HG03066 (cell line): ENCODE measurements at regions not wholly inside any gene's neighbourhood (a gene's known extent, or its start where the extent isn't known, plus 50 kb on each side); places are given as distances from the start of the nearest gene placed in this dataset.
"Not testable (repeated sequence)": the region's sequence is repeated elsewhere in the genome, so short reads cannot be mapped to it uniquely, and the experiment has no call there.

ENCODE experiments used
- ATAC-seq: cut with Tn5 transposase; IDR thresholded peaks from one replicate; pipeline ENCODE4 v1.9.1; 2021; ENCODE audit warnings: low read depth; ENCODE audit not compliant: unreplicated experiment

- ATAC-seq: not testable (repeated sequence)
These were observed 144.7 kb upstream of the CRYM start for GRCh38 chr16:21422824-21423223.

- not testable (repeated sequence) for ATAC-seq
These were observed 126.6 kb upstream of the CRYM start for GRCh38 chr16:21404699-21405098.

DNA sequence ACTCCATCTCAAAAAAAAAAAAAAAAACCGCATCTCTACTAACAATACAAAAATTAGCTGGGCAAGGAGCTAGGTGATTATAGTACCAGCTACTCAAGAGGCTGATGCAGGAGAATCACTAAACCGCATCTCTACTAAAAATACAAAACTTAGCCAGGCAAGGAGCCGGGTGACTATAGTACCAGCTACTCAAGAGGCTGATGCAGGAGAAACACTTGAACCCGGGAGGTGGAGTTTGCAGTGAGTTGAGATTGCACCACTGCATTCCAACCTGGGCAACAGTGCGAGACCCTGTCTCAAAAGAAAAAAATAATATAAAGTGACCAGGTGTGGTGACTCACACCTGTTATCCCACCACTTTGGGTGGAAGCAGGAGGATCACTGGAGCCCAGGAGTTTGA is 119.8 kb upstream of the CRYM start:
- not testable (repeated sequence) for ATAC-seq

GRCh38 chr16:21396545-21396944 is 118.5 kb upstream of the CRYM start:
- ATAC-seq: not testable (repeated sequence)

DNA sequence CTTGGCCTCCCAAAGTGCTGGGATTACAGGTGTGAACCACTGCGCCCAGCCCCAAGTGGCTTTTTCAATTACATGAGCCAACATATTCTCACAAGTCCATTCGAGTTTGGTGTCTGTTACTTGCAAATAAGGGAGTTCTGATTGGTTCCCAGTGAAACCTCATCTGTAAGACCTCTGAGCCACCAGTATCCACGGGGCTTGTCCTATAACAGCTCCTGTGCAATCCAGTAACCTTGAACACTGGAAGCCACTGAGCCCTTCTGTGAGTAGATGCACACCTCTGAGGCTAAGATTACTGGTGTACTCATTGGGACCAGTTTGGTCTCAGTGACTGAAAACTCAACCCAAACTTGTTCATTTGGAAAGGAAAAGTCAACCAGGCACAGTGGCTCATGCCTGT is 112.5 kb upstream of the CRYM start:
- not testable (repeated sequence) for ATAC-seq

DNA sequence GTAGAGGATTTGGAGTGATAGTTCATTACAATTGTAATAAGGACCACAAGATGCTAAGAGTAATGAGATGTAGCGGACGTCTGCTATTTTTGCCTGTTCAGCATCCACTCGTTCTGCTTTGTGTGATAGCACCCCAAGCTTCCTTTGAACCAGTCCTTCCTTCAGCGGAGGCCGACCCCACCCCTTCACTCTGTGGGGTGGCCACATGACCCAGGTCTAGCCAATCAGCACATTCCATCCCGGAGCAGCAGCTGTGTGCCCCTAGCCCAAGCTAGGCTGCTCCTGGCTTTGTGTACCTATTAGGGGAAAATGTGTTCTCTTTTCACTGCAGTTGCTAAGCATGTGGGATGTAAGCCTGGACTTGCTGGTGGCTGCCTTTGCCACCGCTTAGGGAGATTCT is 111.8 kb upstream of the CRYM start:
- ATAC-seq: not testable (repeated sequence)

DNA sequence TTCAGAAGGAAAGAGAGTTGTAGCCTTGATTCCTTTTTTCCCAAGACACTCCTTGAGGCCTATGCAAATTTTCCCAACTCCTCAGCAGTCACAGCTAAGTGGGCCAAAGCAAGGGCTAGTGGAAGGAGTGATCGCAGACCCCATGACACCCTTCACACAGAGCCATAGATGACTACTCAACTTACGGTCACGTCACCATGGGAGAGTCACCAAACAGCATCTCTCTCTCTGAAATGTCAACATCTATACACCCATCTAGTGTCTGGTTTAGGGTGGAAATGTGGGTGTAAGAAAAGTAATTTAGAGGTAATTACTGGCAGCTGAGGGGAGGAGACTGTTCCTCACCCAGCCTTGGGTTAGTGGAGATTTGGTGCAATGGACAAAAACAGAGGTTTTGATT is 109.7 kb upstream of the CRYM start:
- ATAC-seq: not testable (repeated sequence)

GRCh38 chr16:21386201-21386915 is 108.3 kb upstream of the CRYM start:
- not testable (repeated sequence) for ATAC-seq

DNA sequence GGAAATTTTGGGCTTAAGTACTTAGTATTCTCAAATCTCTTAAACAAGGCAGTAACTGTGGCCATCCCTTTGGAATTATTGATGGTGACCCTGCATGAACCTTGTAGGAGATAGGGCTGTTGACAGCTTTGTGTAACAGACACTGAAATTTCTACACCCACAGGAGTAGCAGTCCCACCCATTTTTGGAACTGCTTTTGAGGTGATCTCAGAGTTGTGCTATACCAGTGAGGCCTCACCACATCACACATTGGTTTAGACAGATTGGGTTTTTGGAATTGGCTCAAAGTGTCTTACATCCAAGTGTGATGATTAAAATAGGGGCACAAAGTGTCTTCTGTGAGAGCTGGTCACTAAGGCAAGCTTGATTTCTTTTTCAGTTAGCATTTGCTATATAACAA is 105.6 kb upstream of the CRYM start:
- not testable (repeated sequence) for ATAC-seq

- ATAC-seq: not testable (repeated sequence)
These were observed 101.6 kb upstream of the CRYM start for GRCh38 chr16:21379645-21380044.

DNA sequence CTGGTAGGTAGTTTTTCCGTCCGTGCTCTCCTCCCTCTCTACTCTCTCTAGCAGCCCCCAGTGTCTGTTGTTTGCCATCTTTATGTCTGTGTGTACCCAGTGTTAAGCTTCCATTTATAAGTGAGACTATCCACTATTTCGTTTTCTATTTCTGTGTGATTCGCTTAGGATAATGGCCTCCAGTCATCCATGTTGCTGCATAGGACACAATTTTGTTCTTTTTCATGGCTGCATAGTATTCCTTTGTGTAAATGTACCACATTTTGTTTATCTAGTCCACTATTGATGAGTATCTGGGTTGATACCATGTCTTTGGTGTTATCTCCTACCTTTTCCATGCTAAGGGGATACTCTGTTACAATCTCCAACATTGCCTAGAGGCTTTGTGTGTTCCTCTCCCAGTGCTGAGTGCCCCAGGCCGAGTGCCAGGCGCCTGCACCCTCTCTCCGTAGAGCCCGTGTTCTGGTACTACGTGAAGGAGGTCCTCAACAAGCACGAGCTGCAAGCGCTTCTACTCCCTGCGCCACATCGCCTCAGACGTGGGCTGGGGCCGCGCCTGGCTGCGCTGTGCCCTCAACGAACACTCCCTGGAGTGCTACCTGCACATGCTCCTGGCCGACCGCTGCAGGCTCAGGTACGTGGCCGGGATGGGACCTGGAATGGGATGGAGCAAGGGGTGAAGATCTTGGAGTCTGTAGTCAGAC is 98.3 kb upstream of the CRYM start:
- ATAC-seq: not testable (repeated sequence)

GRCh38 chr16:21375334-21375733 is 97.2 kb upstream of the CRYM start:
- ATAC-seq: not testable (repeated sequence)

DNA sequence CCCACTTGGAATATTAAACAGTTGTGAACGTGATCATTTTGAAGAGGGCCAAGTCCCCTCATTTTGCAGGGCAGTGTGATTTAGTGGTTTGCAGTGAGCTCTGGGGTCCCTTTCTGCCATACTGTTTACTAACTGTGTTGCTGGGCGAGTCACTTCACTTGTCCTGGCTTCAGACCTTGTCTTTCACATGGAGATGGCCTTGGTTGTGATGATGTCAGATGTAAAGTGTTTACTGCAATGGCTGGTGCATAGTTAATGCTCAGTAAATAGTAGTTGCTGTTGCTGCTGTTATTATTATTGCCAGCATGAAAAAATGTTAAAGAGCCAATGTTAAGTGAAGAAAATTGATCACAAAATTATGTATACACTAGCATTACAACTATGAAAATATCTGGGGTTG is 95.4 kb upstream of the CRYM start:
- ATAC-seq: not testable (repeated sequence)

- not testable (repeated sequence) for ATAC-seq
These were observed 94.8 kb upstream of the CRYM start for GRCh38 chr16:21372862-21373261.

GRCh38 chr16:21372162-21372835 is 94.2 kb upstream of the CRYM start:
- not testable (repeated sequence) for ATAC-seq

DNA sequence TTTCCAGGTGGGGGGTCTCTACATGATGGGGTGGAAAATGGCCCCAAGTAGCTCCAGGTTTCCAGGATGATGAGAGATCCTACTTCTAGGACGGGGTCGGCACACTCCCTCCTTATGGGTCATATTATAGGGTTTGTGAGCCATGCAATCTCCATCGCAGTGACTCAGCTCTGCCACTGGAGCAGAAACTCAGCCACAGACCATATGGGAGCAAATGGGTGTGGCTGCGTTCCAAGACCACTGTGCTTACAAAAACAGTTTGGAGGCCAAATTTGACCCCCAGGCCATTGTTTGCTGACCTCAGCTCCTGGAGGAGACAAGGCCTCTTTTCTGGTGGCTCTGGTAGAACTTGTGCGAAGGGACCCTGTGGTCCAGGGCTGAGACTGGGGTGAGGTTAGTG is 92.7 kb upstream of the CRYM start:
- not testable (repeated sequence) for ATAC-seq

- ATAC-seq: not testable (repeated sequence)
These were observed 91.2 kb upstream of the CRYM start for GRCh38 chr16:21368973-21369942.

DNA sequence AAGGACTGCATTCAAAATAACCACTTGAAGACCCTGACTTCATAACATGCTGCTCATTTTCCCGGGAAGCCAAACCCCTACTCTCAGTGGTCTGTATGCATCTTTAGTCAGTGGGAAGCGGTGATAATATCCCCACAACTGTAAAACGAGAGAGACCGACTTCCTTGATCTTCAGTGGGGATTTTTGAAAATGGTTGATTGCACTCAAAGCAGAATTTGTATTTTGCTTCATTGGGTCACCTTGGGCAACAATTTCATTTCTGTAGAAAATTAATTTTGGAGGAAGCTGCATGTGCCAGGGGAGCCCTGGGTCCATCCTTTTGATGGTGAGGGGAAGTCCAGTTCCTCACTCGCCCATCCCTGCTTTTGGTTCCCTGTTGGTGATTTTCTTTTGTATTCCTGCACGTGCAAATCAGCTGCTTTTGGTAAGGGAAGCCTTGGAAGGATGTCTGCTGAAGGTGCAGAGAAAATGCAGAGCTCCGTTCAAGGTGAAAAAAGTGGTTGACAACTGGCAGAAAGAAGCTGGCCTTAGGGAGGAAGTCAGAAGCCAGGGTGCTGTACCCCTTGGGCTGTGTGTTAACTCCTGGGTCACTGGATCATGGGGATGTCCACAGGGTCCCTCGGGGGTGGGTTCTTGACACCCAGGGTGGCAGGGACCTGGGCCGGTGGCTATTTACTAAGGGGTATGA is 89.8 kb upstream of the CRYM start:
- ATAC-seq: not testable (repeated sequence)

GRCh38 chr16:21366998-21367397 is 88.9 kb upstream of the CRYM start:
- peak; percentile 45 for ATAC-seq

GRCh38 chr16:21365541-21365940 is 87.5 kb upstream of the CRYM start:
- peak; percentile 48 for ATAC-seq
